Keratinocyte (primary cell): ENCODE measurements at regions not wholly inside any gene's neighbourhood (a gene's known extent, or its start where the extent isn't known, plus 50 kb on each side); places are given as distances from the start of the nearest gene placed in this dataset.
"Not testable (repeated sequence)": the region's sequence is repeated elsewhere in the genome, so short reads cannot be mapped to it uniquely, and the experiment has no call there.

Experiments
- DNase-seq: peaks from one replicate; pipeline ENCODE4 v3.0.0-alpha.2; 2011; ENCODE audit warnings: low read depth, missing footprints, low spot score
- FAIRE-seq: peaks from 2 replicates; lab custom pipeline; 2011; peaks lifted over from hg19 to GRCh38; lab: Jason Lieb, UNC
- H2AFZ ChIP-seq: 2 replicates; pipeline ENCODE4 v1.6.0; 2012; ENCODE audit warnings: low read length, control low read depth, inconsistent platforms; ENCODE audit not compliant: control insufficient read depth
- H3K27ac ChIP-seq: 2 replicates; pipeline ENCODE4 v1.5.1; 2011; ENCODE audit warnings: low read length; ENCODE audit not compliant: control insufficient read depth, insufficient read depth
- H3K27me3 ChIP-seq: 3 replicates; pipeline ENCODE4 v1.6.0; 2011; ENCODE audit warnings: low read length; ENCODE audit not compliant: control insufficient read depth, insufficient read depth; ENCODE audit errors: extremely low read depth
- H3K36me3 ChIP-seq, 2 experiments: 2 replicates in 1 of 2; 3 replicates in 1 of 2; pipeline ENCODE4 v1.5.1; 2011; ENCODE audit warnings: low read length in 2 of 2, mild to moderate bottlenecking in 1 of 2; ENCODE audit not compliant: control insufficient read depth in 2 of 2, insufficient read depth in 2 of 2; ENCODE audit errors: extremely low read depth in 1 of 2
- H3K4me1 ChIP-seq: 3 replicates; pipeline ENCODE4 v1.5.1; 2011; ENCODE audit warnings: low read length; ENCODE audit not compliant: control insufficient read depth, insufficient read depth; ENCODE audit errors: extremely low read depth
- H3K4me2 ChIP-seq: 3 replicates; pipeline ENCODE4 v1.6.0; 2011; ENCODE audit warnings: low read depth, low read length; ENCODE audit not compliant: control insufficient read depth, insufficient read depth; ENCODE audit errors: extremely low read depth
- H3K4me3 ChIP-seq, 3 experiments: fragments of 200-600 bp in 1 of 3; sonication (generic) in 1 of 3; 2 replicates in 2 of 3; 3 replicates in 1 of 3; pipeline ENCODE4 v1.5.1; 2011 to 2016; ENCODE audit warnings: low read length in 3 of 3, mild to moderate bottlenecking in 3 of 3, control low read depth in 2 of 3, inconsistent platforms in 1 of 3, low read depth in 1 of 3, mixed read lengths in 1 of 3, mixed run types in 1 of 3, moderate library complexity in 1 of 3; ENCODE audit not compliant: control insufficient read depth in 2 of 3, insufficient read depth in 2 of 3; ENCODE audit errors: extremely low read depth in 1 of 3
- H3K79me2 ChIP-seq: 2 replicates; pipeline ENCODE4 v1.6.0; 2012; ENCODE audit warnings: low read length; ENCODE audit not compliant: control insufficient read depth, insufficient read depth
- H3K9ac ChIP-seq: 3 replicates; pipeline ENCODE4 v1.6.0; 2011; ENCODE audit warnings: low read length; ENCODE audit not compliant: control insufficient read depth, insufficient read depth; ENCODE audit errors: extremely low read depth
- H3K9me1 ChIP-seq: 3 replicates; pipeline ENCODE4 v1.6.0; 2011; ENCODE audit warnings: low read length; ENCODE audit not compliant: control insufficient read depth, insufficient read depth; ENCODE audit errors: extremely low read depth
- H3K9me3 ChIP-seq: 2 replicates; pipeline ENCODE4 v1.5.1; 2012; ENCODE audit warnings: low read depth, low read length; ENCODE audit not compliant: control insufficient read depth
- H4K20me1 ChIP-seq: 3 replicates; pipeline ENCODE4 v1.6.0; 2011; ENCODE audit warnings: low read length; ENCODE audit not compliant: control insufficient read depth, insufficient read depth; ENCODE audit errors: extremely low read depth
- EZH2 ChIP-seq: IDR thresholded peaks from one replicate; pipeline ENCODE4 v1.6.1; 2012; ENCODE audit warnings: inconsistent platforms, mild to moderate bottlenecking, low read length, moderate library complexity
- dilution Hi-C: fragments of 300-500 bp; cut with MboI; formaldehyde crosslinking; loops from one replicate; pipeline ENCODE4 v1.7.0; 2020; ENCODE audit warnings: low sequenced_read_pairs; ENCODE audit not compliant: extremely low pct_ligation_motif_present
- TF ChIP-seq, protein P1 (sequence below), 3 experiments: IDR thresholded peaks in 1 of 3; conservative IDR thresholded peaks in 1 of 3; optimal IDR thresholded peaks in 1 of 3; 2 replicates in 2 of 3; 3 replicates in 1 of 3; pipeline versions ENCODE3 to v1.5.1; 2011; ENCODE audit warnings: low read length in 3 of 3, mild to moderate bottlenecking in 3 of 3, moderate library complexity in 2 of 3, control low read depth in 1 of 3, inconsistent platforms in 1 of 3; ENCODE audit not compliant: insufficient read depth in 2 of 3; ENCODE audit errors: extremely low read depth in 1 of 3

DNA sequence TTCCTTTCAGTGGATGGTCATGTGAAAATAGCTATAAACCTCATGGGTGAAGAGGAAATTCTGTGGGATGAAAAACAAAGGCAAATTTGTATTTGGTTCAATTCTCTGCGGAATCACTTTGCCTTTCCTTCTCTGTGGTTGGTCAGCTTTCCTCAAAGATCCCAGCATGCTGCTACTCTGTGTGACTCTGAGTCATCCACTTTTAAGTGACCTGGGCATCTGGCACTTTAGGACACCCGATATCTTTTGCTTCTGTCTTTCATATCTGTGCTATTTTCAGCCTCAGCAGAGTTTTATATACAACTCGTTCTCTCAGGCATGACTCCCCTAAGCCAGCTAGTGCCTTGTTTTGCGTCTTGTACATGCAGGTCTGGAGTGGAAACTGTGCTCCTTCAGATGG lies 217.0 kb upstream of the PIEZO2 start:
- Histone ChIP-seq H3K36me3 (no peaks in the 10 kb centered on the region), H3K27me3 (no peaks in the 10 kb centered on the region), H3K9me3 (no peaks in the 10 kb centered on the region), H4K20me1 (no peaks in the 10 kb centered on the region), H3K79me2 (no peaks in the 10 kb centered on the region), H2AFZ (no peak overlapping the region), H3K9me1 (no peaks in the 10 kb centered on the region), H3K4me3 (no peak overlapping the region), H3K4me1 (no peaks in the 10 kb centered on the region), H3K27ac (no peak overlapping the region), H3K9ac (no peak overlapping the region), H3K4me2 (no peak overlapping the region)
- TF ChIP-seq, protein P1, sequence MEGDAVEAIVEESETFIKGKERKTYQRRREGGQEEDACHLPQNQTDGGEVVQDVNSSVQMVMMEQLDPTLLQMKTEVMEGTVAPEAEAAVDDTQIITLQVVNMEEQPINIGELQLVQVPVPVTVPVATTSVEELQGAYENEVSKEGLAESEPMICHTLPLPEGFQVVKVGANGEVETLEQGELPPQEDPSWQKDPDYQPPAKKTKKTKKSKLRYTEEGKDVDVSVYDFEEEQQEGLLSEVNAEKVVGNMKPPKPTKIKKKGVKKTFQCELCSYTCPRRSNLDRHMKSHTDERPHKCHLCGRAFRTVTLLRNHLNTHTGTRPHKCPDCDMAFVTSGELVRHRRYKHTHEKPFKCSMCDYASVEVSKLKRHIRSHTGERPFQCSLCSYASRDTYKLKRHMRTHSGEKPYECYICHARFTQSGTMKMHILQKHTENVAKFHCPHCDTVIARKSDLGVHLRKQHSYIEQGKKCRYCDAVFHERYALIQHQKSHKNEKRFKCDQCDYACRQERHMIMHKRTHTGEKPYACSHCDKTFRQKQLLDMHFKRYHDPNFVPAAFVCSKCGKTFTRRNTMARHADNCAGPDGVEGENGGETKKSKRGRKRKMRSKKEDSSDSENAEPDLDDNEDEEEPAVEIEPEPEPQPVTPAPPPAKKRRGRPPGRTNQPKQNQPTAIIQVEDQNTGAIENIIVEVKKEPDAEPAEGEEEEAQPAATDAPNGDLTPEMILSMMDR (optimal IDR thresholded peaks at IDR 0.05 in 1 of 3, IDR thresholded peaks at IDR 0.05 in 1 of 3, conservative IDR thresholded peaks at IDR 0.05 in 1 of 3; ENCODE audit: extremely low read depth in 1 of 3, insufficient read depth in 2 of 3, low read length in 3 of 3): no peak
- TF ChIP-seq EZH2: no peak
- no peak for FAIRE-seq
- DNase-seq: no peak
- dilution Hi-C loops: no loop called here

DNA sequence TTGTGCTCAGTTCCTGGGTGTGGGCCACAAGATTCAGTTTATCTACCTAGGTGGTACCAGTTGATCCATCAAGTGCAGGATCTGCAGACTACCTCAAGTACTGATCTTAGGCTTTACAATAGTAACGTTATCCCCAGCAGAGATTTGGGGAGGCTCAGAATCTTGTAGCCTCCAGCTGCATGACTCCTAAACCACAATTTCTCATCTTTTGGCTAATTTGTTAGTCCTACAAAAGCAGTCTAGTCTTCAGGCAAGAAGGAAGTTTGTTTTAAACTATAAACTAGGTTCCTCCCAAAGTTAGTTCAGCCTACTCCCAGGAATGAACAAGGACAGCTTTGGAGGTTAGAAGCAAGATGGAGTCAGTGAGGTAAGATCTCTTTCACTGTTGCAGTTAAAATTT lies 213.5 kb upstream of the PIEZO2 start:
- Histone ChIP-seq H3K9me3 (no peaks in the 10 kb centered on the region), H3K79me2 (no peaks in the 10 kb centered on the region), H3K27ac (no peak overlapping the region), H3K4me2 (no peak overlapping the region), H4K20me1 (no peaks in the 10 kb centered on the region), H3K9me1 (no peaks in the 10 kb centered on the region), H3K36me3 (no peaks in the 10 kb centered on the region), H3K4me1 (no peaks in the 10 kb centered on the region), H3K27me3 (no peaks in the 10 kb centered on the region), H2AFZ (no peak overlapping the region), H3K9ac (no peak overlapping the region), H3K4me3 (no peak overlapping the region)
- dilution Hi-C loops: no loop called here
- TF ChIP-seq EZH2: no peak
- TF ChIP-seq, protein P1 (optimal IDR thresholded peaks at IDR 0.05 in 1 of 3, IDR thresholded peaks at IDR 0.05 in 1 of 3, conservative IDR thresholded peaks at IDR 0.05 in 1 of 3; ENCODE audit: extremely low read depth in 1 of 3, insufficient read depth in 2 of 3, low read length in 3 of 3): no peak
- FAIRE-seq (no peak), DNase-seq (no peak)

DNA sequence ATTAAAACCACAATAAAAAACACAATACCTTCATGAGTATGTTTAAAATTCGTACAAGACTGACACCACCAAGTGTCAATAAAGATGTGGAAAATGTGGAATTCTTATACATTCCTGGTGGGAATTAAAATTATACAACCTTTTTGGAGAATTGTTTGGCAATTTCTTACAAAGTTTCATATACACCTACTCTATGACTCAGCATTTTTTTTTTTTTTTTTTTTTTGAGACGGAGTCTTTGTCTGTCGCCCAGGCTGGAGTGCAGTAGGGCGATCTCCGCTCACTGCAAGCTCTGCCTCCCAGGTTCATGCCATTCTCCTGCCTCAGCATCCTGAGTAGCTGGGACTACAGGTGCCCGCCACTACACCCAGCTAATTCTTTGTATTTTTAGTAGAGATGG lies 212.5 kb upstream of the PIEZO2 start:
- dilution Hi-C loops, H3K36me3 ChIP-seq, H3K27ac ChIP-seq, H3K4me2 ChIP-seq, H3K9ac ChIP-seq, H2AFZ ChIP-seq, H3K9me1 ChIP-seq, H3K9me3 ChIP-seq, FAIRE-seq, H4K20me1 ChIP-seq, H3K27me3 ChIP-seq, H3K4me1 ChIP-seq, H3K4me3 ChIP-seq, DNase-seq, H3K79me2 ChIP-seq: not testable (repeated sequence)
